ENCODE measurements at regions not wholly inside any gene's neighbourhood (a gene's known extent, or its start where the extent isn't known, plus 50 kb on each side); places are given as distances from the start of the nearest gene placed in this dataset.

DNA sequence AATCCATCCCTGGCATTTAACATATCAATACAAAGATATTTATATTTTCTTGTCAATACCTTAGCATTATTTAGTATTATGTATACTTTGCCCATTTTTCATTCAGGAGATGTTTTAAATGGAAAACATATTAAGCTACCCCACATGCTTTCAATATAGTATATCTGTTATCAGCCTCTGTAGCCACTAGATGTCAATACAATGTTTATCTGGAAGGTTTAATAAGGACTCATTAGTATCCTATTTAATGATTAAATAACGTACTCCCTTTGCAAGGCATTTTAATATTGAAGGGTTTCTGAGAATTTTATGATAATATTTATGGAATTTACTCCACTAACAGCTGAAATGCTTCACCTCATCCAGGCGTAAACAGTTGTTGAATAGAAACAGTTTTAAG lies 329.5 kb upstream of the ADGRL2 start:
- intact Hi-C loops (cut with micrococcal nuclease): no loop called here

DNA sequence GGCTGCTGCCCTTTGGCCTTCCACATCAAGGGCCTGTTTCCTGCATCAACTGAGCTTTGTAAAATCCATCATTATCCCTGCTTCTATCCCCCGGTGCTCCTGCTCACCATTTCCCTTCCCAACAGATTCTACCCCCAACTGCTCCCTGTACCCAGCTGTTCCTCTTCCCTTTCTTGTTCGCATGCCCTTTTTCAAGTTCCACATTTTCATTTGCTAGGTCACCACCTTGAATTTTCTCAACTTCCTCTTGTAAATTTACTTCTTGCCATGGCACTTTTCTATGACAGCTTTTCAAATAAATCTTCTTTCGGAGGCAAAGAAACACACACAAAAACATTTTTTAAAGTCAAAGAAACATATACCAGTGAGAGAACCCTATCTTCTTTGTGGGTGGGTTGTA lies 330.5 kb upstream of the ADGRL2 start:
- Mint-ChIP-seq H3K4me1 (ENCODE audit: low read depth) (no peaks in the 10 kb centered on the region), H3K27ac (no peak overlapping the region), H3K36me3 (ENCODE audit: low read depth) (no peaks in the 10 kb centered on the region), H3K4me3 (no peak overlapping the region), H3K27me3 (ENCODE audit: low read depth) (no peaks in the 10 kb centered on the region), H3K9me3 (no peaks in the 10 kb centered on the region)
- intact Hi-C loops (cut with micrococcal nuclease): no loop called here
- DNase-seq: no peak
- CTCF ChIA-PET: no interaction called here

More for the DNA sequence above, 329.5 kb upstream of the ADGRL2 start:
- H3K27ac Mint-ChIP-seq: no peak overlapping the region
- H3K4me1 Mint-ChIP-seq (ENCODE audit: low read depth): no peaks in the 10 kb centered on the region
- no peaks in the 10 kb centered on the region for H3K36me3 Mint-ChIP-seq (ENCODE audit: low read depth)
- H3K27me3 Mint-ChIP-seq (ENCODE audit: low read depth): peaks cover 2% of the 10 kb centered on the region
- H3K4me3 Mint-ChIP-seq: no peak overlapping the region
- H3K9me3 Mint-ChIP-seq: no peaks in the 10 kb centered on the region
- DNase-seq: no peak
- CTCF ChIA-PET: no interaction called here

DNA sequence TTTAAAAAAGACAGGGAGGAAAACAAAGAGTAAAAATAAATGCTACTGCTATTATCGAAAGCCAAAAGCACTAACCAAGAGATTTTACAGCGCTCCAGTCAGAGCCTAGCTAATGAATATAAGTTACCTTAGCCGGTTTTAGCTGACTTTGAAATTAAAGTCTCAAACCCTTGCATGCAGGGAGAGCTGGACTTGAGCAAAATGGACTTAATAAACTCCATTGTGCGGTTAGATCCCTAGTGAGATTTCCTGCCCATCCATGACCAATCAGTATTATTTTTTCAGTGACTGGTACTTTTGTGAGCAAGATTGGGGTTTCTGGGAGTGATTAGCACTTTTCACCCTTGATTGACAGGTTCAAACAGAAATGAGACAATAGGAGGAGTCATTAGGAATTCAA lies 333.4 kb upstream of the ADGRL2 start:
- no peak overlapping the region for H3K4me3 Mint-ChIP-seq
- no peaks in the 10 kb centered on the region for H3K36me3 Mint-ChIP-seq (ENCODE audit: low read depth)
- H3K27ac Mint-ChIP-seq: no peak overlapping the region
- no peaks in the 10 kb centered on the region for H3K9me3 Mint-ChIP-seq
- DNase-seq: no peak
- CTCF ChIA-PET: no interaction called here
- no peaks in the 10 kb centered on the region for H3K4me1 Mint-ChIP-seq (ENCODE audit: low read depth)
- no peaks in the 10 kb centered on the region for H3K27me3 Mint-ChIP-seq (ENCODE audit: low read depth)
- intact Hi-C loops (cut with micrococcal nuclease): no loop called here

DNA sequence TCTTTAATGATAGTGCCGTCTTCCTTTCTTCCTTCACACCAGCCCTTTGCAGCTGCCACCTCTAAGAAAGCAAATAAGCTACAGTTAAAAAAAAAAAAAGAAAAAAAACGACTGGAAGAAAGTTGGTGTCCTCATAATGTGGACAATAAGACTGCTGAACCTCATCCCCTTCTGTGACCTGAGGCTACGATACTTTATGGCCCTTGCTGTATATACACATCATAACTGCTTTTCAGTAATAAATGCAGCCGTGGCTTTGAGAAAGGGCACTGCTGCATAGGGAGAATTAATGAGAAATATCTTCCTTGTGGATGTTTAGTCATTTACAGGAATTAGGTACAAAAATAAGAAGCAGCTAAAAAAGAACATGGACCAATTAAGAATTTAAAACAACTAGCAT lies 333.8 kb upstream of the ADGRL2 start:
- no peak overlapping the region for H3K27ac Mint-ChIP-seq
- H3K27me3 Mint-ChIP-seq (ENCODE audit: low read depth): no peaks in the 10 kb centered on the region
- DNase-seq: no peak
- H3K4me1 Mint-ChIP-seq (ENCODE audit: low read depth): no peaks in the 10 kb centered on the region
- intact Hi-C loops (cut with micrococcal nuclease): no loop called here
- no peak overlapping the region for H3K4me3 Mint-ChIP-seq
- H3K9me3 Mint-ChIP-seq: no peaks in the 10 kb centered on the region
- H3K36me3 Mint-ChIP-seq (ENCODE audit: low read depth): no peaks in the 10 kb centered on the region
- CTCF ChIA-PET: no interaction called here

DNA sequence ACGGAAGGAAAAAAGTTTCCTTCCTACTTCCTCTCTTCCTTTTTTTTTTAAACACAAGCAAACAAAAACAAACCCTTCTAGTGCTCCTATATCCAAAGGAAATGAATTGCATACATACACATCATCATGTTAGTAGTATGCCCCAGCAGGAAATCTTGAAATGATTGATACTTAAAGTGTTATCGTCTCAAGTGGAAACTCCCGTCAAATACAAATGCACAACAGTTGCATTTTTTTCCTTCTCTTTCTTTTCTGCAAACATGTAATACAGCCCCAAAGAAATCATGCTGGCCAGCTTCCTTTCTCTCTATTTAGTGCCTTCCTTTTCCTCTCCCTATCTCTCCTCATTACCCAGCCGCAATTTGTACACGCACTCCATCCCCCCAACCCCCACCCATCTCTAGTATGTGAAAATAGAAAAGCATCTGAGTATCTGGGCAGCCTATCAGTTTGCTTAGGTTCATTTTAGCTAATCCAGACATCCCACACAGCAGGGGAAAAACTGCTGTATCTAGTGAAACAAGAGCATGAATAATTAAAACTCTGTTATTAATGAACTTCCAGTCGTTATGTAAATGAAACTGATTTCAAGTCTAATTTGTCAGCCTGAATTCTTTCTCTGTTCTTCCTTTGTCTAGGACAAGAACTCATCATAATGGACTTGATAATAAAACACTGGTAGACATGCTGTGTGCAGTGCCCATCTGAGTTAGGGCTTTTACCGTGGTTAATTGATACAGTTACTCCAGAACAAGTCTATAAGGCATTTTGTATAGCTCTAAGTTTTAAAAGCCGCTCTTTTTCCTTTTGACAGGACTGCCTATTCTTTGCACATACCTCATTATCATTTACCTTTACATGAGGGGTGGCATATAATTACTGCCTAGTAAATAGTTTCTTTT lies 336.5 kb upstream of the ADGRL2 start:
- DNase-seq: no peak
- Mint-ChIP-seq H3K4me1 (ENCODE audit: low read depth) (no peaks in the 10 kb centered on the region), H3K9me3 (peaks cover 1% of the 10 kb centered on the region), H3K4me3 (no peak overlapping the region), H3K27me3 (ENCODE audit: low read depth) (peaks cover 2% of the 10 kb centered on the region), H3K36me3 (ENCODE audit: low read depth) (no peaks in the 10 kb centered on the region), H3K27ac (no peak overlapping the region)
- CTCF ChIA-PET: no interaction called here
- intact Hi-C loops (cut with micrococcal nuclease): no loop called here

DNA sequence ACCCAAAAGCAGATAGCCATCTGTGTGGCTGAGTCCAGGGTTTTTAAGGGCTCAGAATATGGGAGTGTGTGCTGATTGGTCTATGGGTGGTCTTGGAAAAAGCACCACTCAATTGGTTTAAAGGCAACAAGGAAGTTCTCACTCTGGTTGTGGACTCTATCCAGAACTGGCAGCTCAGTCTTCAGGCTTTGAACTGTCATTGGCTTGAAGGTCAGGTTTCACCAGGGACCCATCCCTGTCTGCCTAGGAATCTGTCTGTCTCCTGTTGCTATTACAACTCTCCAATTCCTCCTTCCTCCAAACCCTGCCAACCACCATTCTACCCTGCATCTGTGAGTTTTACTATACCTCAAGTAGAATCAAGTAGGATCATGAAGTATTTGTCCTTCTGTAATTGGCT lies 341.7 kb upstream of the ADGRL2 start:
- no peak for DNase-seq
- intact Hi-C loops (cut with micrococcal nuclease): no loop called here
- Mint-ChIP-seq H3K9me3 (peaks cover 2% of the 10 kb centered on the region), H3K4me1 (ENCODE audit: low read depth) (no peaks in the 10 kb centered on the region), H3K4me3 (no peak overlapping the region), H3K27ac (no peak overlapping the region), H3K27me3 (ENCODE audit: low read depth) (peaks cover 3% of the 10 kb centered on the region), H3K36me3 (ENCODE audit: low read depth) (no peaks in the 10 kb centered on the region)
- CTCF ChIA-PET: no interaction called here

DNA sequence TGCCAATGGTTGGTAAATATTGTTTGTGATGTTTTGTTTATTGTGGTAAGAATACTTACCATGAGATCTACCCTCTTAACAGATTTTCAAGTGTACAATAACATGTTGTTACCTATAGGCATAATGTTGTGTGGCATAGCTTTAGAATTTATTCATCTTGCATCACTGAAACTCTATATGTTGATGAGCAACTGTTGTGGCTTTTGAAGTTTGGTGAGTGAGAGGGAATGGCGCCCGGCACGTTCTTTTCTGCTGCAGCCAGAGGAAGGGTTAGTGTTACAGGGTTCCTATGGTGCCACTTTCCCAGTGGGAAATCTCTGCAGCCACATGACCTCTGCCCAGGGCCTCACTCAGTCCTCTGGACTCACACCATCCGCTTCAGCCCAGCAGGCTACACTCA lies 342.5 kb upstream of the ADGRL2 start:
- H3K27ac Mint-ChIP-seq: no peak overlapping the region
- intact Hi-C loops (cut with micrococcal nuclease): no loop called here
- H3K4me1 Mint-ChIP-seq (ENCODE audit: low read depth): no peaks in the 10 kb centered on the region
- peaks cover 2% of the 10 kb centered on the region for H3K9me3 Mint-ChIP-seq
- no peaks in the 10 kb centered on the region for H3K36me3 Mint-ChIP-seq (ENCODE audit: low read depth)
- no peak overlapping the region for H3K4me3 Mint-ChIP-seq
- CTCF ChIA-PET: no interaction called here
- DNase-seq: no peak
- H3K27me3 Mint-ChIP-seq (ENCODE audit: low read depth): peaks cover 3% of the 10 kb centered on the region

DNA sequence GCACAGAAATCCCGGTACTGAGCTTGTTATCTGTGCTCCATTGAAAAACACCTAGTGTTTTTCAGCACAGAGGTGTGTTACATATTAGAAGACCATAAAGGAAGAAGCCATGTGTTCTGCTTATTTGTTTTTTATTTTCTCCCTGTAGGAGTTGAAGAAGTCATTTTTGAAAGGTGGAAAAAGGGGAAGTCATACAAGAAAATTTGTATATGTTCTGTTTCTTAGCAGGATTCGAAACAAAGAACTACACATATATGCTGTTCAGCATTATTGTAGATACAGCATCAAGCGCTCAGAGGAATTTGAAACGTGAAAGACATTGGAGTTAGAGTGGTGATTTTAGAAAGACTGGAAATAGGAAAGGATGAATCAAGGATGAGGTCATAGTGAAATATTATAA lies 345.3 kb upstream of the ADGRL2 start:
- CTCF ChIA-PET: no interaction called here
- H3K27ac Mint-ChIP-seq: no peak overlapping the region
- DNase-seq: no peak
- intact Hi-C loops (cut with micrococcal nuclease): no loop called here
- H3K4me1 Mint-ChIP-seq (ENCODE audit: low read depth): no peaks in the 10 kb centered on the region
- no peaks in the 10 kb centered on the region for H3K36me3 Mint-ChIP-seq (ENCODE audit: low read depth)
- H3K27me3 Mint-ChIP-seq (ENCODE audit: low read depth): peaks cover 3% of the 10 kb centered on the region
- peaks cover 2% of the 10 kb centered on the region for H3K9me3 Mint-ChIP-seq
- H3K4me3 Mint-ChIP-seq: no peak overlapping the region

DNA sequence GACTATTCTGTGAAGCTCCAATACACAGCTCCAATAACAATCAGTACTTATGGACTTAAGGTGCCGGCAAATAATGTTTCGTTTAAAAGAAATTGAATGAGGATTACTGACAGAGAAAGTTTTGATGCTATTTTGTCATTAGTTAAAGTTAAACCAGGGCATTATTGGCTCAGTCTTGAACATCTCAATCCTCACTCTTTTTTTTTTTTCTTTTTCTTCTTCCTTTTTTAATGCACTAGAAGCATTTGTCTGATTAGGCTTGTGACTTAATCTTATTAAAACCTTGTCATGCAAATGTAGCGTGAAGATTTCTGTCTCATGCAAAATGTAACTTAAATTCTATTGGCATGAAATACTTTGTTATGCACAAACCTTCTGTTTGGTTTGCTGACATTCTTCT lies 346.8 kb upstream of the ADGRL2 start:
- Mint-ChIP-seq H3K4me1 (ENCODE audit: low read depth) (no peaks in the 10 kb centered on the region), H3K36me3 (ENCODE audit: low read depth) (no peaks in the 10 kb centered on the region), H3K9me3 (no peaks in the 10 kb centered on the region), H3K4me3 (no peak overlapping the region), H3K27me3 (ENCODE audit: low read depth) (no peaks in the 10 kb centered on the region), H3K27ac (no peak overlapping the region)
- CTCF ChIA-PET: no interaction called here
- no peak for DNase-seq
- intact Hi-C loops (cut with micrococcal nuclease): no loop called here

DNA sequence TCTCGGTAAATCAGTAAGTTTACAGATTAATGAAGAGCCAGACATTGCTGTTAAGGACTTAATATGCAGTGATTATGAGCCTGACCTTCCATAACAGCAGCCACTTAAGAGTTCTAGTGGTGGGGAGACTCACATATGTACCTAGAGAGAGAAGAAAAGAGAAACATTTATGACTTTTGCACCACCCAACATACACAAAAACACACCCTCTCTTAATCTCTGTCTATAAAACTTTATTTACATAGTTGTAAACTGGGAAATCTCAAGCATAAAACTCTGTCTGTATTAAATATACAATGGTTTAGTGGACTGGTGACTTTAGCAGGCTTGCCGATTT lies 347.4 kb upstream of the ADGRL2 start:
- DNase-seq: no peak
- Mint-ChIP-seq H3K9me3 (no peaks in the 10 kb centered on the region), H3K4me1 (ENCODE audit: low read depth) (no peaks in the 10 kb centered on the region), H3K27ac (no peak overlapping the region), H3K36me3 (ENCODE audit: low read depth) (no peaks in the 10 kb centered on the region), H3K4me3 (no peak overlapping the region), H3K27me3 (ENCODE audit: low read depth) (no peaks in the 10 kb centered on the region)
- CTCF ChIA-PET: no interaction called here
- intact Hi-C loops (cut with micrococcal nuclease): no loop called here

DNA sequence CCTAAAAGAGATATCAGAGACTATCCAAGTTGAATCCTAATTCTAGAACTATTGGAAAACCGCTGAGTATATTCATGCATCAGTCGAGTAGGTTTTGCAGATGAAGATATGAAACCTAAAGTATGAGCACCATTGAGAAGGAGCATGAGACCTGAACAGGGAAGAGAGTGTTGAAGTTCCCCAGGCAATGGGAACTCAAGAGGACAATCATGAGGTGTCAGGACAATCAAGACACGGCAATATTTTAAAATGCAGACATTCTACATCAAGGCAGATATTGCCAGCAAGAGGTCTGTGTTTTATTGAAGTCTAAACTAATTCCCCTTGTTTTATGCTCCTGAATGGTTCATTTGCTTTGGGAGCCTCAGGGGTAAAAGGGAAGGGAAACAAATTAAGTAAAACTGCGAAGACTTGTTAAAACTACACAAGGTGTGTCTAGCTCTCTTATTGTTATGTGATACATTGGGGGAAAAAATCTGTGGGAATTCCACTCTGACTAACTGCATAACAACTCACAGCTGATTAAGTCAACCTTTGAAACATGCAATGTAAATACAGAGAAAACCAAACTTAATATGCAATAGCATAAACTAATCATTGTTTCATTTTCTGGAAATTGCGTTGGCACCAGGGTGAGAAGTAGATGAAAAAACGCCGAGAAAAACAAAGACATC lies 347.9 kb upstream of the ADGRL2 start:
- Mint-ChIP-seq H3K27ac (no peak overlapping the region), H3K9me3 (no peaks in the 10 kb centered on the region), H3K36me3 (ENCODE audit: low read depth) (no peaks in the 10 kb centered on the region), H3K4me3 (no peak overlapping the region), H3K4me1 (ENCODE audit: low read depth) (no peaks in the 10 kb centered on the region), H3K27me3 (ENCODE audit: low read depth) (no peaks in the 10 kb centered on the region)
- CTCF ChIA-PET: no interaction called here
- intact Hi-C loops (cut with micrococcal nuclease): no loop called here
- no peak for DNase-seq

DNA sequence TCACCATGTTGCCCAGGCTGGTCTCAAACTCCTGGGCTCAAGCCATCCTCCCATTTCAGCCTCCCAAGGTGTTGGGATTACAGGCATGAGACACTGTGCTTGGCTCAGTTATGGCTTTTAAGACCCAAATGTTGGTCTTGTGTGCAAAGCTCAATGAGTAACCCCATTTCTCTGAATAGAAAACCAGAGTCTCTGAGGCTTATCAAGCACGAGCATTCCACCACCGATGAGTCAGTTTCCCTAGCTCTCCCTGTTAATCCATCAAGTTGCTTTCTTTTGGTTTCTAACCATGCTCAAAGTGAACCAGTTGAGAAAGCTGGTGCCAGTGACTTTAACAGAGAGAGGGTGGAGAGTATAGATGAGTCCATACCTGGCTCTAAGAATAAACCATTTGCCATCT lies 350.9 kb upstream of the ADGRL2 start:
- no peaks in the 10 kb centered on the region for H3K9me3 Mint-ChIP-seq
- DNase-seq: no peak
- H3K4me3 Mint-ChIP-seq: no peak overlapping the region
- intact Hi-C loops (cut with micrococcal nuclease): no loop called here
- H3K27me3 Mint-ChIP-seq (ENCODE audit: low read depth): no peaks in the 10 kb centered on the region
- no peaks in the 10 kb centered on the region for H3K4me1 Mint-ChIP-seq (ENCODE audit: low read depth)
- no peak overlapping the region for H3K27ac Mint-ChIP-seq
- H3K36me3 Mint-ChIP-seq (ENCODE audit: low read depth): no peaks in the 10 kb centered on the region
- CTCF ChIA-PET: no interaction called here

DNA sequence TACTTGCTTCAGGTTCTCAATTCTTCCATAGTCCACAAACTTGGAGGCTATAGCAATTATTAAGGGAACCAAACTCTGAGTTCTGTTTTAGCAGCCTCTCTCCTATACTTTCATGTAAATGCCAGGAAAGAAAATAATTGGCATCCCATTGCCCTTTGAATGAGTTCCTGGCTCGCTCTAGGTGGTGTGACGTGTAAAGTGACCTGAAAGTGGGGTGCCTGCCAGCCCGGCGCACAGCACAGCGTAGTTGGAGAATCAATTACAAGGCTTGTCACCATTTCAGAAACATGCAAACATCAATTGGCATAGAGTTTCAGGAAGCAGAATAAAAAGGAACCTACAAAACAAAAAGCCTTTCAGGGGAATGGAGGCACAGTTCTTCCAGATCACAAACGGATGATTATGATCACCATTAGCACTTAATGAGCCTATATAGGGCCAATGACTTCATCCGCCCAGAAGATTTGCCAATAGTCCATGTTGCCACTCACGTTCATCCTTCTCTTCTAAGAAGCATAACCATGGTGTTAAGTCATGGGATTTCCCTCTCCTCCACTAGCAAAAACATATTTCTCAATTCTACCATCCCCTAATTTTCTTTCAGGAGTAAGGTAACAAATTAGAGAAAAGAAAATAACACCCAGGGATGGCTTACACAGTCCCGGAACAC lies 354.6 kb upstream of the ADGRL2 start:
- CTCF ChIA-PET: no interaction called here
- no peaks in the 10 kb centered on the region for H3K27me3 Mint-ChIP-seq (ENCODE audit: low read depth)
- H3K36me3 Mint-ChIP-seq (ENCODE audit: low read depth): no peaks in the 10 kb centered on the region
- DNase-seq: no peak
- H3K4me3 Mint-ChIP-seq: no peak overlapping the region
- no peaks in the 10 kb centered on the region for H3K4me1 Mint-ChIP-seq (ENCODE audit: low read depth)
- H3K9me3 Mint-ChIP-seq: no peaks in the 10 kb centered on the region
- peak overlapping the region; percentile 26 for H3K27ac Mint-ChIP-seq
- intact Hi-C loops (cut with micrococcal nuclease): no loop called here
